Transverse colon (tissue), 4 donors: ENCODE measurements at regions not wholly inside any gene's neighbourhood (a gene's known extent, or its start where the extent isn't known, plus 50 kb on each side); places are given as distances from the start of the nearest gene placed in this dataset.

Experiments
- DNase-seq: peaks from one replicate; pipeline ENCODE4 v3.0.0-alpha.2; 2019
- H3K27ac ChIP-seq, 4 donors: fragments of 200-600 bp; sonication (generic); 2 replicates each; pipeline ENCODE4 v1.5.1; 2016 to 2018; ENCODE audit warnings: inconsistent platforms in 4 of 4
- H3K27me3 ChIP-seq: fragments of 200-600 bp; sonication (generic); 2 replicates; pipeline ENCODE4 v1.5.1; 2017; ENCODE audit warnings: inconsistent platforms
- H3K36me3 ChIP-seq, 4 donors: fragments of 200-600 bp; sonication (generic); 2 replicates each; pipeline ENCODE4 v1.5.1; 2017 to 2019; ENCODE audit warnings: inconsistent platforms in 4 of 4
- H3K4me1 ChIP-seq, 4 donors: fragments of 200-600 bp; sonication (generic); 2 replicates each; pipeline ENCODE4 v1.5.1; 2017 to 2020; ENCODE audit warnings: inconsistent platforms in 4 of 4
- H3K4me3 ChIP-seq, 4 donors: fragments of 200-600 bp; sonication (generic); 1 replicate in 1 of 4; 2 replicates in 3 of 4; pipeline versions ENCODE4 v1.5.1 to v1.6.1; 2017 to 2019; ENCODE audit warnings: inconsistent platforms in 4 of 4
- H3K9me3 ChIP-seq, 2 donors: fragments of 200-600 bp; sonication (generic); 2 replicates each; pipeline ENCODE4 v1.5.1; 2017 to 2019; ENCODE audit warnings: inconsistent platforms in 2 of 2
- EP300 ChIP-seq: sonication (generic); formaldehyde crosslinking; IDR thresholded peaks from one replicate; pipeline ENCODE4 v1.6.1; 2017; ENCODE audit warnings: antibody characterized with exemption, low read depth
- POLR2A ChIP-seq: fragments of 450-650 bp; IDR thresholded peaks from one replicate; pipeline ENCODE4 v1.6.1; 2016; ENCODE audit warnings: antibody characterized with exemption, mild to moderate bottlenecking, moderate library complexity
- POLR2AphosphoS5 ChIP-seq, 3 donors: sonication (generic); formaldehyde crosslinking; IDR thresholded peaks; one replicate each; pipeline ENCODE4 v1.6.1; 2016; ENCODE audit warnings: antibody characterized with exemption in 3 of 3
- WGBS, 2 donors: methylation state at CpG; one replicate each; pipeline ENCODE4 v1.1.5; 2018; ENCODE audit warnings: low coverage in 1 of 2; 5-methylcytosine and 5-hydroxymethylcytosine counted together
- in situ Hi-C, 4 donors: fragments of 200-750 bp; cut with MboI; loops; one replicate each; pipeline versions ENCODE4 v1.15.0 to v1.15.1; 2017; ENCODE audit warnings: low sequenced_read_pairs in 3 of 4, low pct_ligation_motif_present in 1 of 4, low pct_unique_long_range_greater_than_20kb in 1 of 4
- intact Hi-C: fragments of 100-400 bp; cut with DNase I; formaldehyde crosslinking; loops from one replicate; pipeline ENCODE4 v1.15.1; 2023; ENCODE audit warnings: low total_unique reads
- TF ChIP-seq, protein P1 (sequence below), 5 experiments: fragments of 200-600 bp in 3 of 5; fragments of 450-650 bp in 2 of 5; sonication (generic) in 3 of 5; IDR thresholded peaks; 1 replicate in 2 of 5; 2 replicates in 3 of 5; pipeline ENCODE4 v1.5.1; 2016 to 2017; ENCODE audit warnings: antibody characterized with exemption in 5 of 5, inconsistent platforms in 3 of 5, mild to moderate bottlenecking in 2 of 5, moderate library complexity in 1 of 5

DNA sequence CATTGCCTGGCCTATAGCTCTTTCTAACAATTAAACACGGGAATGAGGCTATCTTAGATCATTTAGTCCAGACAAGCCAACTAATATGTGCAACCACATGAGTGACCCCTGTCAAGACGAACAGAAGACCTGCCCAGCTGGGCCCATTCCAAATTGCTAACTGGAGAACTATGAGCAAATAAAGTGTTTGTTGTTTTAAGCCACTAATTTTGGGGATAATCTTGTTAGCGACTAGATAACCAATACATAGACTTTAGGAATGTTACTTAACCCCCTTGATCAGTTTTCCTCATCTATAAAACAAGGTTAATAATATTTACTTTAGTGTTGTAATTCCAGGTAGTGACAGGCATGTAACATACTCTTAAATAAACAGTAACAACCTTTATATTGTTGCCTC lies 848.3 kb downstream of the METTL15 start:
- intact Hi-C loops (no loop called here), in situ Hi-C loops (no loop called here)
- H3K9me3 ChIP-seq = no peaks in the 10 kb centered on the region

DNA sequence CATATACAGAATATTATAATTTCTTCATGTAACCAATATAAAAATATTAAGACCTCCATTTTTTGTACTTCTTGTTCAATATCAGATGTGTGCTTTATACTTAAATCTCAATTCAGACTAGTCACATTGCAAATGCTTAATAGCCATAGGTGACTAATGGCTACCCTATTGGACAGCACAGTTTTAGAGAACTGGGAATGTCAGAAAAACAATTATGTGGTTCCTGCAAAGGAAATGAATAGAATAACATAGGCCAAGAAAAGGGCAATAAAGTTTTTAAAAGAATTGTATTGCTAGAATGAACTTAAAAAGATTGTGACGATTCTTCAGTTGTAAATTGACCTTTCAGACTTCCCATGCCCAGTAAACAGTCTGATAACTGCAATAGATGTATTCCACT lies 843.0 kb downstream of the METTL15 start:
- intact Hi-C loops (no loop called here), in situ Hi-C loops (no loop called here)
- no peak for DNase-seq
- Histone ChIP-seq H3K27me3 (no peaks in the 10 kb centered on the region), H3K9me3 (no peaks in the 10 kb centered on the region), H3K27ac (no peak overlapping the region), H3K4me1 (no peaks in the 10 kb centered on the region), H3K4me3 (no peak overlapping the region), H3K36me3 (no peaks in the 10 kb centered on the region)
- WGBS, 2 donors = 71 to 80% methylated on average over 1 of the region's 1 CpG
- TF ChIP-seq POLR2A = no peak
- TF ChIP-seq EP300 = no peak

More for the DNA sequence above, 848.3 kb downstream of the METTL15 start:
- TF ChIP-seq EP300 (no peak), POLR2AphosphoS5 (IDR thresholded peaks at IDR 0.05) (no peak), POLR2A (no peak)
- TF ChIP-seq, protein P1, sequence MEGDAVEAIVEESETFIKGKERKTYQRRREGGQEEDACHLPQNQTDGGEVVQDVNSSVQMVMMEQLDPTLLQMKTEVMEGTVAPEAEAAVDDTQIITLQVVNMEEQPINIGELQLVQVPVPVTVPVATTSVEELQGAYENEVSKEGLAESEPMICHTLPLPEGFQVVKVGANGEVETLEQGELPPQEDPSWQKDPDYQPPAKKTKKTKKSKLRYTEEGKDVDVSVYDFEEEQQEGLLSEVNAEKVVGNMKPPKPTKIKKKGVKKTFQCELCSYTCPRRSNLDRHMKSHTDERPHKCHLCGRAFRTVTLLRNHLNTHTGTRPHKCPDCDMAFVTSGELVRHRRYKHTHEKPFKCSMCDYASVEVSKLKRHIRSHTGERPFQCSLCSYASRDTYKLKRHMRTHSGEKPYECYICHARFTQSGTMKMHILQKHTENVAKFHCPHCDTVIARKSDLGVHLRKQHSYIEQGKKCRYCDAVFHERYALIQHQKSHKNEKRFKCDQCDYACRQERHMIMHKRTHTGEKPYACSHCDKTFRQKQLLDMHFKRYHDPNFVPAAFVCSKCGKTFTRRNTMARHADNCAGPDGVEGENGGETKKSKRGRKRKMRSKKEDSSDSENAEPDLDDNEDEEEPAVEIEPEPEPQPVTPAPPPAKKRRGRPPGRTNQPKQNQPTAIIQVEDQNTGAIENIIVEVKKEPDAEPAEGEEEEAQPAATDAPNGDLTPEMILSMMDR (IDR thresholded peaks at IDR 0.05) = no peak
- Histone ChIP-seq H3K36me3 (no peaks in the 10 kb centered on the region), H3K4me3 (no peak overlapping the region), H3K4me1 (no peaks in the 10 kb centered on the region), H3K27ac (no peak overlapping the region), H3K27me3 (no peaks in the 10 kb centered on the region)
- DNase-seq = no peak
- 49% methylated on average over 2 to 3 of the region's 3 CpGs for WGBS, 2 donors

DNA sequence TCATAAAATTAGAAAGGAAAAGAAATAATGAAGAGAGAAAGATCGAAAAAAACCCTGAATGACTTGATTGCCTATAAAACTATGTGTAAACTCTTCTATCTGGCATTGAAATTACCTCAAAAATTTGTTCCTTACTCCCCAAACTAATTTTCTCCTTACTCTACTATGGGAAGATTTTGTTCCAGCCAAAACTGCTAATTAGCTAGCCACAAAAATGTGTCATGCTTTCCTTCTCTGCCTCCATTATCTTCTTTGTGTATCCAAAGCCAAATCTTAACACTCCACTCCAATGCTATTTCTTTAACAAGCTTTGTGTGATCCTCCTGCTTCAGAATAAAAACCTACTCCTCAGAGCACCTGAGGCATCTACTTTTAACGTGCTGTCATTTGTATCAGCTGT lies 831.2 kb downstream of the METTL15 start:
- H3K27ac ChIP-seq = no peak overlapping the region
- no peaks in the 10 kb centered on the region for H3K36me3 ChIP-seq
- in situ Hi-C loops = loop anchor here in 1 of 4 donors (25.0 kb wide), 1 partner anchor 98 kb away; no protein-coding TSS in a partner anchor
- intact Hi-C loops = no loop called here
- no peaks in the 10 kb centered on the region for H3K4me1 ChIP-seq
- no peak for DNase-seq
- no peak overlapping the region for H3K4me3 ChIP-seq
- no peak for TF ChIP-seq EP300
- TF ChIP-seq POLR2AphosphoS5 (IDR thresholded peaks at IDR 0.05) = no peak
- TF ChIP-seq, protein P1 (IDR thresholded peaks at IDR 0.05) = no peak
- TF ChIP-seq POLR2A = no peak
- no peaks in the 10 kb centered on the region for H3K27me3 ChIP-seq
- WGBS, 2 donors = 40 to 44% methylated on average over 2 of the region's 2 CpGs
- H3K9me3 ChIP-seq = no peaks in the 10 kb centered on the region

DNA sequence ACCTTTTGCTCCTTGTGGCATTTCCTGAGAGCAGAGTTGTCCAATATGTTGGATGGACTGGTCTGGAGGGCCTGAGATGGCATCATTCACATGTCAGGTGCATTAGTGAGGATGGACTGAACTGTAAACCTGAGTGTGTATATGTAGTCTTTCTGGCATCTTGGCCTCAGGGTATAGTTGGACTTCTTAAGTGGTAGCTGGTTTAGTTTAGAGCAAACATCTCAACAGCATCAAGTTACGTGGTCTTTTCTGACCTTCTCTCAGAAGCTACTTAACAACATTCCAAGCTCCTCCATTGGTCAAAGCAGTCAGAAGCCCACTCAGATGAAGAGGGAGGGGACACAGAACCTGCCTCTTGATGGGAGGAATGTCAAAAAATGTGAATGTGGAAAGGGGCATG lies 829.9 kb downstream of the METTL15 start:
- Histone ChIP-seq H3K9me3 (no peaks in the 10 kb centered on the region), H3K27me3 (no peaks in the 10 kb centered on the region), H3K36me3 (no peaks in the 10 kb centered on the region), H3K27ac (no peak overlapping the region), H3K4me3 (no peak overlapping the region), H3K4me1 (no peaks in the 10 kb centered on the region)
- in situ Hi-C loops (loop anchor here in 1 of 4 donors (25.0 kb wide), 1 partner anchor 99 kb away; no protein-coding TSS in a partner anchor), intact Hi-C loops (no loop called here)
- no peak for DNase-seq
- WGBS, 2 donors = 79 to 100% methylated on average over 1 of the region's 1 CpG
- TF ChIP-seq, protein P1 (IDR thresholded peaks at IDR 0.05) = no peak
- TF ChIP-seq POLR2A (no peak), EP300 (no peak), POLR2AphosphoS5 (IDR thresholded peaks at IDR 0.05) (no peak)

DNA sequence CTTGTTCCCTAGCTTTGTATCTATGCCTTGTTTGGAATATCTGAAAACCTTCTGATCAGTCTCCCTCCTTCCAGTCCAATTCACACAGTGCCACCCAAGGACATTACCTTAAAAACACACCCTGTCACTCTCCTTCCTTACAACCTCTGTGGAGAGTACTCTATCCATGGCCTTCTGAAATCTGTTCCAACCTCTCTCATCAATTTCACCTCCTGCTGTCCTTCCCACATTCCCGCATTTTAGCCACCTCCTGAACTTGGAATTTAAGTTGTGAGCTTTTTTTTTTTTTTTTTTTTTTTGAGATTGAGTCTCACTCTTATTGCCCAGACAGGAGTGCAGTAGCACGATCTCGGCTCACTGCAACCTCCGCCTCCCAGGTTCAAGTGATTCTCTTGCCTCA lies 824.8 kb downstream of the METTL15 start:
- no peaks in the 10 kb centered on the region for H3K4me1 ChIP-seq
- no peak for TF ChIP-seq POLR2AphosphoS5 (IDR thresholded peaks at IDR 0.05)
- no peak for TF ChIP-seq EP300
- no peak for TF ChIP-seq POLR2A
- TF ChIP-seq, protein P1 (IDR thresholded peaks at IDR 0.05) = no peak
- H3K27ac ChIP-seq = no peak overlapping the region
- H3K4me3 ChIP-seq = no peak overlapping the region
- no peaks in the 10 kb centered on the region for H3K9me3 ChIP-seq
- H3K27me3 ChIP-seq = no peaks in the 10 kb centered on the region
- intact Hi-C loops (no loop called here), in situ Hi-C loops (loop anchor here in 1 of 4 donors (25.0 kb wide), 1 partner anchor 104 kb away; no protein-coding TSS in a partner anchor)
- WGBS, 2 donors = 86 to 88% methylated on average over 1 to 4 of the region's 4 CpGs
- DNase-seq = no peak
- H3K36me3 ChIP-seq = no peaks in the 10 kb centered on the region
